HG02840 (cell line): ENCODE measurements at regions not wholly inside any gene's neighbourhood (a gene's known extent, or its start where the extent isn't known, plus 50 kb on each side); places are given as distances from the start of the nearest gene placed in this dataset.

Source experiments
- ATAC-seq: cut with Tn5 transposase; IDR thresholded peaks from one replicate; pipeline ENCODE4 v1.9.1; 2021; ENCODE audit warnings: mild to moderate bottlenecking, moderate library complexity, moderate number of reproducible peaks; ENCODE audit not compliant: unreplicated experiment, low FRiP score

GRCh38 chr6:71114544-71114943, 157.7 kb upstream of the B3GAT2 start:
- ATAC-seq: no peak

GRCh38 chr6:71114986-71115385, 158.1 kb upstream of the B3GAT2 start:
- ATAC-seq: no peak

- no peak for ATAC-seq
Observed at GRCh38 chr6:71119560-71119959, 162.7 kb upstream of the B3GAT2 start.

- no peak for ATAC-seq
Observed at GRCh38 chr6:71123051-71123450, 165.6 kb upstream of the OGFRL1 start.

- no peak for ATAC-seq
Observed at GRCh38 chr6:71124340-71124739, 164.3 kb upstream of the OGFRL1 start.

- no peak for ATAC-seq
Observed at GRCh38 chr6:71125216-71125615, 163.4 kb upstream of the OGFRL1 start.

GRCh38 chr6:71126506-71126905, 162.1 kb upstream of the OGFRL1 start:
- no peak for ATAC-seq

GRCh38 chr6:71127374-71127773, 161.2 kb upstream of the OGFRL1 start:
- no peak for ATAC-seq

GRCh38 chr6:71130277-71130676, 158.3 kb upstream of the OGFRL1 start:
- ATAC-seq: no peak

- no peak for ATAC-seq
Observed at GRCh38 chr6:71134929-71135642, 153.5 kb upstream of the OGFRL1 start.

- ATAC-seq: no peak
Observed at GRCh38 chr6:71137973-71138372, 150.6 kb upstream of the OGFRL1 start.

- no peak for ATAC-seq
Observed at GRCh38 chr6:71138376-71138775, 150.2 kb upstream of the OGFRL1 start.

GRCh38 chr6:71139249-71139648, 149.4 kb upstream of the OGFRL1 start:
- ATAC-seq: no peak

- no peak for ATAC-seq
Observed at GRCh38 chr6:71153755-71154325, 134.8 kb upstream of the OGFRL1 start.

GRCh38 chr6:71157345-71157744, 131.3 kb upstream of the OGFRL1 start:
- ATAC-seq: no peak

GRCh38 chr6:71164890-71165289, 123.7 kb upstream of the OGFRL1 start:
- ATAC-seq: no peak

GRCh38 chr6:71168233-71168765, 120.3 kb upstream of the OGFRL1 start:
- ATAC-seq: no peak

GRCh38 chr6:71171497-71172070, 117.0 kb upstream of the OGFRL1 start:
- no peak for ATAC-seq

GRCh38 chr6:71179249-71179885, 109.2 kb upstream of the OGFRL1 start:
- no peak for ATAC-seq

GRCh38 chr6:71181565-71181964, 107.0 kb upstream of the OGFRL1 start:
- no peak for ATAC-seq

GRCh38 chr6:71187141-71187540, 101.5 kb upstream of the OGFRL1 start:
- no peak for ATAC-seq
